Natural killer cell (primary cell): ENCODE measurements at regions not wholly inside any gene's neighbourhood (a gene's known extent, or its start where the extent isn't known, plus 50 kb on each side); places are given as distances from the start of the nearest gene placed in this dataset.

Experiments used
- ATAC-seq, 3 donors: fragments of 150-1000 bp in 2 of 3; fragments of 200-7000 bp in 1 of 3; cut with Tn5 transposase; 1 replicate in 1 of 3; 2 replicates in 2 of 3; pipeline ENCODE4 v1.10.0; 2021; ENCODE audit warnings: mild to moderate bottlenecking in 2 of 3, moderate library complexity in 2 of 3
- DNase-seq, 2 donors: peaks; one replicate each; pipeline versions ENCODE4 v3.0.0 to v3.0.0-alpha.2; 2013 to 2021; ENCODE audit warnings: mixed read lengths in 1 of 2
- H3K27ac ChIP-seq: one replicate; pipeline ENCODE4 v1.5.1; 2013; ENCODE audit warnings: mild to moderate bottlenecking, low read length
- H3K27me3 ChIP-seq: one replicate; pipeline ENCODE4 v1.6.1; 2013; ENCODE audit warnings: low read length; ENCODE audit not compliant: control insufficient read depth, insufficient read depth
- H3K36me3 ChIP-seq: one replicate; pipeline ENCODE4 v1.6.1; 2013; ENCODE audit warnings: low read length; ENCODE audit not compliant: control insufficient read depth, insufficient read depth
- H3K4me1 ChIP-seq: one replicate; pipeline ENCODE4 v1.6.1; 2013; ENCODE audit warnings: low read length; ENCODE audit not compliant: control insufficient read depth, insufficient read depth
- H3K4me3 ChIP-seq: one replicate; pipeline ENCODE4 v1.5.1; 2013; ENCODE audit warnings: low read length
- H3K9me3 ChIP-seq: one replicate; pipeline ENCODE4 v1.6.1; 2013; ENCODE audit warnings: low read length; ENCODE audit not compliant: control insufficient read depth, insufficient read depth
- H3K27ac Mint-ChIP-seq, 2 donors: one replicate each; pipeline ENCODE4 v1.8.0; 2022; ENCODE audit warnings: mild to moderate bottlenecking in 2 of 2, mixed read lengths in 2 of 2, moderate library complexity in 1 of 2
- H3K27me3 Mint-ChIP-seq, 2 donors: one replicate each; pipeline ENCODE4 v1.8.0; 2022; ENCODE audit warnings: low read depth in 2 of 2, mixed read lengths in 2 of 2
- H3K36me3 Mint-ChIP-seq: one replicate; pipeline ENCODE4 v1.8.0; 2022; ENCODE audit warnings: mixed read lengths
- H3K4me1 Mint-ChIP-seq, 2 donors: one replicate each; pipeline ENCODE4 v1.8.0; 2022; ENCODE audit warnings: mixed read lengths in 2 of 2
- H3K4me3 Mint-ChIP-seq: one replicate; pipeline ENCODE4 v1.8.0; 2022; ENCODE audit warnings: mild to moderate bottlenecking, moderate library complexity, mixed read lengths
- H3K9me3 Mint-ChIP-seq, 2 donors: one replicate each; pipeline ENCODE4 v1.8.0; 2022; ENCODE audit warnings: mixed read lengths in 2 of 2
- WGBS: methylation state at CpG from one replicate; pipeline ENCODE4 v1.1.7; 2013; ENCODE audit warnings: missing lambda C conversion rate; ENCODE audit not compliant: insufficient coverage; 5-methylcytosine and 5-hydroxymethylcytosine counted together
- intact Hi-C: fragments of 100-400 bp; cut with micrococcal nuclease; formaldehyde crosslinking; loops from one replicate; pipeline ENCODE4 v1.14.2; 2022
- TF ChIP-seq, protein P1 (sequence below): fragments of 200-600 bp; IDR thresholded peaks from one replicate; pipeline ENCODE4 v1.8.0; 2022; ENCODE audit warnings: antibody characterized with exemption

- no peak overlapping the region for H3K4me3 Mint-ChIP-seq
- peaks cover 16% of the 10 kb centered on the region for H3K36me3 Mint-ChIP-seq
- no peaks in the 10 kb centered on the region for H3K27me3 Mint-ChIP-seq
- H3K27ac Mint-ChIP-seq, result no peak overlapping the region
- Histone ChIP-seq H3K9me3 (no peaks in the 10 kb centered on the region), H3K4me1 (no peaks in the 10 kb centered on the region), H3K27me3 (no peaks in the 10 kb centered on the region), H3K36me3 (no peaks in the 10 kb centered on the region), H3K27ac (no peak overlapping the region), H3K4me3 (no peak overlapping the region)
- ATAC-seq, result no peak
- intact Hi-C loops, result no loop called here
- no peaks in the 10 kb centered on the region for H3K4me1 Mint-ChIP-seq
- peaks cover 24 to 25% of the 10 kb centered on the region in 2 donors for H3K9me3 Mint-ChIP-seq
- TF ChIP-seq, protein P1, sequence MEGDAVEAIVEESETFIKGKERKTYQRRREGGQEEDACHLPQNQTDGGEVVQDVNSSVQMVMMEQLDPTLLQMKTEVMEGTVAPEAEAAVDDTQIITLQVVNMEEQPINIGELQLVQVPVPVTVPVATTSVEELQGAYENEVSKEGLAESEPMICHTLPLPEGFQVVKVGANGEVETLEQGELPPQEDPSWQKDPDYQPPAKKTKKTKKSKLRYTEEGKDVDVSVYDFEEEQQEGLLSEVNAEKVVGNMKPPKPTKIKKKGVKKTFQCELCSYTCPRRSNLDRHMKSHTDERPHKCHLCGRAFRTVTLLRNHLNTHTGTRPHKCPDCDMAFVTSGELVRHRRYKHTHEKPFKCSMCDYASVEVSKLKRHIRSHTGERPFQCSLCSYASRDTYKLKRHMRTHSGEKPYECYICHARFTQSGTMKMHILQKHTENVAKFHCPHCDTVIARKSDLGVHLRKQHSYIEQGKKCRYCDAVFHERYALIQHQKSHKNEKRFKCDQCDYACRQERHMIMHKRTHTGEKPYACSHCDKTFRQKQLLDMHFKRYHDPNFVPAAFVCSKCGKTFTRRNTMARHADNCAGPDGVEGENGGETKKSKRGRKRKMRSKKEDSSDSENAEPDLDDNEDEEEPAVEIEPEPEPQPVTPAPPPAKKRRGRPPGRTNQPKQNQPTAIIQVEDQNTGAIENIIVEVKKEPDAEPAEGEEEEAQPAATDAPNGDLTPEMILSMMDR, result no peak
- no peak for DNase-seq
Observed at GRCh38 chr13:34230271-34230670, 412.3 kb downstream of the RFC3 start.

GRCh38 chr13:34241332-34241731, 423.4 kb downstream of the RFC3 start:
- Histone ChIP-seq H3K27me3 (no peaks in the 10 kb centered on the region), H3K36me3 (no peaks in the 10 kb centered on the region), H3K27ac (no peak overlapping the region), H3K4me3 (no peak overlapping the region), H3K9me3 (peaks cover 3% of the 10 kb centered on the region), H3K4me1 (no peaks in the 10 kb centered on the region)
- no peaks in the 10 kb centered on the region for H3K27me3 Mint-ChIP-seq
- 75% methylated on average over 5 of the region's 5 CpGs for WGBS
- no peak overlapping the region for H3K4me3 Mint-ChIP-seq
- DNase-seq (no peak), ATAC-seq (no peak)
- no peaks in the 10 kb centered on the region for H3K36me3 Mint-ChIP-seq
- peaks cover 6 to 11% of the 10 kb centered on the region in 2 donors for H3K9me3 Mint-ChIP-seq
- intact Hi-C loops, result no loop called here
- H3K4me1 Mint-ChIP-seq, result no peaks in the 10 kb centered on the region
- no peak overlapping the region for H3K27ac Mint-ChIP-seq
- TF ChIP-seq, protein P1, result no peak

DNA sequence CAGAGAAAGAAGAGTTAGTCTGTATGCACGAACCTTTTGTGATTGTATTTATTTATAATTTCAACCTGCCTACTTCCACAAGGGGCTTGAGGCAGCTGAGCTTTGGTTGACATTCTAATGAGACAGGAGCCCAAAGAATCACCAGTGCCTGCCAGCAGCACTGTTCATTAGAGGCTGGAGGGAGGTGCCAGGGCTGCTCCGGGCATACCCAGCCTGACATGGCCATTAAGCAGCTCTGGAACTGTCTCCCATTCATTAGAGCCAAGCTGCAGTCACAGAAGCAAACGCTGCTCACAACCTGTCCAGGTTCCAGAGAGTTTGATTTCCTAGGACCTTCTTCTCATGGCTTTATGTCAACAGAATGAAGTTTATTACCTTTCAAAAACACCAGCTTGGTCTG, 425.5 kb downstream of the RFC3 start:
- no peak for ATAC-seq
- peaks cover 3% of the 10 kb centered on the region for H3K9me3 ChIP-seq
- Mint-ChIP-seq H3K4me1 (no peaks in the 10 kb centered on the region), H3K27ac (no peak overlapping the region), H3K27me3 (no peaks in the 10 kb centered on the region), H3K36me3 (no peaks in the 10 kb centered on the region), H3K4me3 (no peak overlapping the region), H3K9me3 (peaks cover 11 to 12% of the 10 kb centered on the region in 2 donors)
- H3K36me3 ChIP-seq, result no peaks in the 10 kb centered on the region
- TF ChIP-seq, protein P1, result no peak
- no peaks in the 10 kb centered on the region for H3K4me1 ChIP-seq
- no peak overlapping the region for H3K27ac ChIP-seq
- intact Hi-C loops, result no loop called here
- H3K4me3 ChIP-seq, result no peak overlapping the region
- 93% methylated on average over 2 of the region's 3 CpGs for WGBS
- no peaks in the 10 kb centered on the region for H3K27me3 ChIP-seq
- DNase-seq, result no peak

GRCh38 chr13:34246511-34246910, 428.6 kb downstream of the RFC3 start:
- H3K4me1 ChIP-seq, result no peaks in the 10 kb centered on the region

More at GRCh38 chr13:34246511-34246910, 428.6 kb downstream of the RFC3 start:
- 80% methylated on average over 1 of the region's 2 CpGs for WGBS
- ATAC-seq, result no peak
- H3K36me3 ChIP-seq, result no peaks in the 10 kb centered on the region
- H3K27me3 ChIP-seq, result no peaks in the 10 kb centered on the region
- intact Hi-C loops, result no loop called here
- H3K4me3 ChIP-seq, result no peak overlapping the region
- no peak overlapping the region for H3K27ac ChIP-seq
- H3K27me3 Mint-ChIP-seq, result no peaks in the 10 kb centered on the region
- H3K4me3 Mint-ChIP-seq, result no peak overlapping the region
- no peaks in the 10 kb centered on the region for H3K4me1 Mint-ChIP-seq
- DNase-seq, result no peak
- TF ChIP-seq, protein P1, result no peak
- H3K27ac Mint-ChIP-seq, result no peak overlapping the region
- H3K9me3 ChIP-seq, result no peaks in the 10 kb centered on the region
- H3K9me3 Mint-ChIP-seq, result peaks cover 14 to 15% of the 10 kb centered on the region in 2 donors
- H3K36me3 Mint-ChIP-seq, result no peaks in the 10 kb centered on the region
